ENCODE measurements at regions not wholly inside any gene's neighbourhood (a gene's known extent, or its start where the extent isn't known, plus 50 kb on each side); places are given as distances from the start of the nearest gene placed in this dataset.

- Histone ChIP-seq H3K4me3 (no peak overlapping the region), H3K36me3 (no peaks in the 10 kb centered on the region), H3K9me3 (peaks cover 0 to 6% (median 0%) of the 10 kb centered on the region in 4 donors), H3K27ac (peak overlapping the region in 2 of 4 donors; percentile 15 to 38), H3K4me1 (peaks cover 0 to 5% (median 2%) of the 10 kb centered on the region in 4 donors), H3K27me3 (no peaks in the 10 kb centered on the region)
- DNase-seq = no peak
- TF ChIP-seq CTCF (IDR thresholded peaks at IDR 0.05) (no peak), POLR2A (IDR thresholded peaks at IDR 0.05) (no peak)
Observed at GRCh38 chr6:106731144-106731842, 101.9 kb downstream of the QRSL1 start.

GRCh38 chr6:106730718-106731117, 101.3 kb downstream of the QRSL1 start:
- TF ChIP-seq CTCF (IDR thresholded peaks at IDR 0.05) (no peak), POLR2A (IDR thresholded peaks at IDR 0.05) (no peak)
- Histone ChIP-seq H3K27me3 (no peaks in the 10 kb centered on the region), H3K36me3 (no peaks in the 10 kb centered on the region), H3K27ac (peak overlapping the region in 2 of 4 donors; percentile 14 to 38), H3K9me3 (peaks cover 0 to 3% (median 0%) of the 10 kb centered on the region in 4 donors), H3K4me3 (no peak overlapping the region), H3K4me1 (peaks cover 0 to 5% (median 2%) of the 10 kb centered on the region in 4 donors)
- no peak for DNase-seq

GRCh38 chr6:106730264-106730663, 100.9 kb downstream of the QRSL1 start:
- Histone ChIP-seq H3K4me3 (no peak overlapping the region), H3K36me3 (no peaks in the 10 kb centered on the region), H3K9me3 (no peaks in the 10 kb centered on the region), H3K27me3 (no peaks in the 10 kb centered on the region), H3K4me1 (peaks cover 0 to 5% (median 0%) of the 10 kb centered on the region in 4 donors), H3K27ac (peak overlapping the region in 2 of 4 donors; percentile 25 to 38)
- TF ChIP-seq CTCF (IDR thresholded peaks at IDR 0.05) (no peak), POLR2A (IDR thresholded peaks at IDR 0.05) (no peak)
- no peak for DNase-seq

GRCh38 chr6:106729841-106730240, 100.5 kb downstream of the QRSL1 start:
- TF ChIP-seq CTCF (IDR thresholded peaks at IDR 0.05) (no peak), POLR2A (IDR thresholded peaks at IDR 0.05) (no peak)
- Histone ChIP-seq H3K36me3 (no peaks in the 10 kb centered on the region), H3K4me1 (peaks cover 0 to 5% (median 0%) of the 10 kb centered on the region in 4 donors), H3K27me3 (no peaks in the 10 kb centered on the region), H3K9me3 (no peaks in the 10 kb centered on the region), H3K4me3 (no peak overlapping the region), H3K27ac (peak overlapping the region in 1 of 4 donors; percentile 25)
- DNase-seq = no peak

GRCh38 chr6:106728296-106728870, 99.0 kb downstream of the QRSL1 start:
- DNase-seq = no peak
- H3K4me3 ChIP-seq = no peak overlapping the region
- H3K4me1 ChIP-seq = peaks cover 0 to 5% (median 0%) of the 10 kb centered on the region in 4 donors
- TF ChIP-seq CTCF (IDR thresholded peaks at IDR 0.05) (no peak), POLR2A (IDR thresholded peaks at IDR 0.05) (no peak)
- H3K36me3 ChIP-seq = no peaks in the 10 kb centered on the region
- no peaks in the 10 kb centered on the region for H3K9me3 ChIP-seq
- H3K27me3 ChIP-seq = no peaks in the 10 kb centered on the region
- peak overlapping the region in 1 of 4 donors; percentile 25 for H3K27ac ChIP-seq

Measured in Peyer's patch (tissue), 4 donors.